ENCODE measurements at regions not wholly inside any gene's neighbourhood (a gene's known extent, or its start where the extent isn't known, plus 50 kb on each side); places are given as distances from the start of the nearest gene placed in this dataset.

- no peak for TF ChIP-seq POLR2A (IDR thresholded peaks at IDR 0.05)
- TF ChIP-seq, protein P1, sequence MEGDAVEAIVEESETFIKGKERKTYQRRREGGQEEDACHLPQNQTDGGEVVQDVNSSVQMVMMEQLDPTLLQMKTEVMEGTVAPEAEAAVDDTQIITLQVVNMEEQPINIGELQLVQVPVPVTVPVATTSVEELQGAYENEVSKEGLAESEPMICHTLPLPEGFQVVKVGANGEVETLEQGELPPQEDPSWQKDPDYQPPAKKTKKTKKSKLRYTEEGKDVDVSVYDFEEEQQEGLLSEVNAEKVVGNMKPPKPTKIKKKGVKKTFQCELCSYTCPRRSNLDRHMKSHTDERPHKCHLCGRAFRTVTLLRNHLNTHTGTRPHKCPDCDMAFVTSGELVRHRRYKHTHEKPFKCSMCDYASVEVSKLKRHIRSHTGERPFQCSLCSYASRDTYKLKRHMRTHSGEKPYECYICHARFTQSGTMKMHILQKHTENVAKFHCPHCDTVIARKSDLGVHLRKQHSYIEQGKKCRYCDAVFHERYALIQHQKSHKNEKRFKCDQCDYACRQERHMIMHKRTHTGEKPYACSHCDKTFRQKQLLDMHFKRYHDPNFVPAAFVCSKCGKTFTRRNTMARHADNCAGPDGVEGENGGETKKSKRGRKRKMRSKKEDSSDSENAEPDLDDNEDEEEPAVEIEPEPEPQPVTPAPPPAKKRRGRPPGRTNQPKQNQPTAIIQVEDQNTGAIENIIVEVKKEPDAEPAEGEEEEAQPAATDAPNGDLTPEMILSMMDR (IDR thresholded peaks at IDR 0.05) = no peak
Measured at GRCh38 chr22:48557473-48557872, 1270.2 kb downstream of the BRD1 start.
